Stimulated activated effector memory CD8-positive, alpha-beta T cell treated with anti-CD3 and anti-CD28 coated beads, Interleukin-12 subunit alpha, Interleukin-12 subunit beta, amount 100 ng/mL, for 72 hours (primary cell): ENCODE measurements at regions not wholly inside any gene's neighbourhood (a gene's known extent, or its start where the extent isn't known, plus 50 kb on each side); places are given as distances from the start of the nearest gene placed in this dataset.
A peak's percentile ranks its signal among the peaks of the same experiment; 100 is the strongest.
"Not testable (repeated sequence)": the region's sequence is repeated elsewhere in the genome, so short reads cannot be mapped to it uniquely, and the experiment has no call there.

ENCODE experiments used
- ATAC-seq: fragments of 150-1000 bp; cut with Tn5 transposase; 2 replicates; pipeline ENCODE4 v1.10.0; 2021
- DNase-seq, 2 donors: peaks; one replicate each; pipeline ENCODE4 v3.0.0; 2021 to 2022; ENCODE audit warnings: low spot score in 2 of 2
- H3K27ac Mint-ChIP-seq: one replicate; pipeline ENCODE4 v1.8.0; 2022; ENCODE audit warnings: mild to moderate bottlenecking, mixed read lengths
- H3K36me3 Mint-ChIP-seq: one replicate; pipeline ENCODE4 v1.8.0; 2022; ENCODE audit warnings: mild to moderate bottlenecking, mixed read lengths
- H3K4me1 Mint-ChIP-seq: one replicate; pipeline ENCODE4 v1.8.0; 2022; ENCODE audit warnings: mixed read lengths
- H3K4me3 Mint-ChIP-seq: one replicate; pipeline ENCODE4 v1.8.0; 2022; ENCODE audit warnings: mild to moderate bottlenecking, mixed read lengths
- H3K9me3 Mint-ChIP-seq: one replicate; pipeline ENCODE4 v1.8.0; 2022; ENCODE audit warnings: mixed read lengths

- Mint-ChIP-seq H3K4me3 (no peak overlapping the region), H3K36me3 (no peaks in the 10 kb centered on the region)
- ATAC-seq, result no peak
These were observed 65.5 kb upstream of the SLC7A14 start for GRCh38 chr3:170651260-170651845.

GRCh38 chr3:170650557-170650956, 64.7 kb upstream of the SLC7A14 start:
- H3K27ac Mint-ChIP-seq, H3K4me1 Mint-ChIP-seq, ATAC-seq, H3K36me3 Mint-ChIP-seq, DNase-seq, H3K4me3 Mint-ChIP-seq, H3K9me3 Mint-ChIP-seq: not testable (repeated sequence)

More at GRCh38 chr3:170651260-170651845, 65.5 kb upstream of the SLC7A14 start:
- no peak for DNase-seq
- no peak overlapping the region for H3K27ac Mint-ChIP-seq
- no peaks in the 10 kb centered on the region for H3K9me3 Mint-ChIP-seq
- H3K4me1 Mint-ChIP-seq, result no peaks in the 10 kb centered on the region

GRCh38 chr3:170644711-170645110, 58.8 kb upstream of the SLC7A14 start:
- Mint-ChIP-seq H3K4me3 (no peak overlapping the region), H3K4me1 (no peaks in the 10 kb centered on the region), H3K27ac (no peak overlapping the region), H3K9me3 (no peaks in the 10 kb centered on the region), H3K36me3 (no peaks in the 10 kb centered on the region)
- ATAC-seq (no peak), DNase-seq (no peak)

GRCh38 chr3:170643831-170644230, 58.0 kb upstream of the SLC7A14 start:
- ATAC-seq (no peak), DNase-seq (no peak)
- H3K36me3 Mint-ChIP-seq, result no peaks in the 10 kb centered on the region
- H3K9me3 Mint-ChIP-seq, result no peaks in the 10 kb centered on the region
- no peaks in the 10 kb centered on the region for H3K4me1 Mint-ChIP-seq
- no peak overlapping the region for H3K4me3 Mint-ChIP-seq
- H3K27ac Mint-ChIP-seq, result no peak overlapping the region

GRCh38 chr3:170642882-170643601, 57.2 kb upstream of the SLC7A14 start:
- no peaks in the 10 kb centered on the region for H3K9me3 Mint-ChIP-seq
- H3K4me1 Mint-ChIP-seq, result no peaks in the 10 kb centered on the region
- H3K36me3 Mint-ChIP-seq, result no peaks in the 10 kb centered on the region
- DNase-seq, result no peak
- H3K27ac Mint-ChIP-seq, result no peak overlapping the region
- no peak overlapping the region for H3K4me3 Mint-ChIP-seq
- no peak for ATAC-seq

- H3K9me3 Mint-ChIP-seq, result no peaks in the 10 kb centered on the region
- DNase-seq (no peak), ATAC-seq (peak; percentile 17)
- no peaks in the 10 kb centered on the region for H3K4me1 Mint-ChIP-seq
- no peak overlapping the region for H3K27ac Mint-ChIP-seq
- no peak overlapping the region for H3K4me3 Mint-ChIP-seq
- no peaks in the 10 kb centered on the region for H3K36me3 Mint-ChIP-seq
These were observed 55.8 kb upstream of the SLC7A14 start for GRCh38 chr3:170641510-170642236.

GRCh38 chr3:170640737-170641171, 54.9 kb upstream of the SLC7A14 start:
- no peaks in the 10 kb centered on the region for H3K36me3 Mint-ChIP-seq
- ATAC-seq (no peak), DNase-seq (no peak)
- H3K27ac Mint-ChIP-seq, result no peak overlapping the region
- no peak overlapping the region for H3K4me3 Mint-ChIP-seq
- no peaks in the 10 kb centered on the region for H3K9me3 Mint-ChIP-seq
- H3K4me1 Mint-ChIP-seq, result no peaks in the 10 kb centered on the region

GRCh38 chr3:170638988-170639387, 53.1 kb upstream of the SLC7A14 start:
- no peak overlapping the region for H3K4me3 Mint-ChIP-seq
- no peaks in the 10 kb centered on the region for H3K36me3 Mint-ChIP-seq
- ATAC-seq, result no peak
- H3K4me1 Mint-ChIP-seq, result no peaks in the 10 kb centered on the region
- DNase-seq, result no peak
- H3K27ac Mint-ChIP-seq, result no peak overlapping the region
- H3K9me3 Mint-ChIP-seq, result no peaks in the 10 kb centered on the region

GRCh38 chr3:170637306-170637705, 51.4 kb upstream of the SLC7A14 start:
- H3K27ac Mint-ChIP-seq, result no peak overlapping the region
- DNase-seq (no peak), ATAC-seq (no peak)
- H3K36me3 Mint-ChIP-seq, result no peaks in the 10 kb centered on the region
- no peak overlapping the region for H3K4me3 Mint-ChIP-seq
- no peaks in the 10 kb centered on the region for H3K4me1 Mint-ChIP-seq
- H3K9me3 Mint-ChIP-seq, result no peaks in the 10 kb centered on the region

GRCh38 chr3:170636400-170636973, 50.6 kb upstream of the SLC7A14 start:
- H3K4me3 Mint-ChIP-seq, result no peak overlapping the region

More at GRCh38 chr3:170636400-170636973, 50.6 kb upstream of the SLC7A14 start:
- DNase-seq, result no peak
- H3K36me3 Mint-ChIP-seq, result no peaks in the 10 kb centered on the region
- H3K27ac Mint-ChIP-seq, result no peak overlapping the region
- no peaks in the 10 kb centered on the region for H3K9me3 Mint-ChIP-seq
- ATAC-seq, result no peak
- no peaks in the 10 kb centered on the region for H3K4me1 Mint-ChIP-seq
